H9 (cell line): ENCODE measurements at regions not wholly inside any gene's neighbourhood (a gene's known extent, or its start where the extent isn't known, plus 50 kb on each side); places are given as distances from the start of the nearest gene placed in this dataset.

Experiments
- DNase-seq: peaks from one replicate; pipeline ENCODE4 v3.0.0-alpha.2; 2017
- H2AFZ ChIP-seq: one replicate; pipeline ENCODE4 v1.6.1; 2013; ENCODE audit warnings: mild to moderate bottlenecking, low read length, control low read depth, moderate library complexity
- H2AK5ac ChIP-seq: 2 replicates; pipeline ENCODE4 v1.6.1; 2013; ENCODE audit warnings: low read length, control low read depth, mixed read lengths; ENCODE audit not compliant: insufficient read length
- H2BK120ac ChIP-seq: one replicate; pipeline ENCODE4 v1.6.1; 2013; ENCODE audit warnings: low read depth, mild to moderate bottlenecking, low read length, control low read depth, inconsistent platforms; ENCODE audit not compliant: poor library complexity, severe bottlenecking
- H2BK12ac ChIP-seq: 2 replicates; pipeline ENCODE4 v1.6.1; 2013; ENCODE audit warnings: low read length, control low read depth, mixed read lengths, low read depth; ENCODE audit not compliant: insufficient read length
- H2BK15ac ChIP-seq: 2 replicates; pipeline ENCODE4 v1.6.1; 2013; ENCODE audit warnings: low read depth, low read length, control low read depth
- H2BK20ac ChIP-seq: one replicate; pipeline ENCODE4 v1.6.1; 2013; ENCODE audit warnings: low read depth, mild to moderate bottlenecking, low read length, control low read depth, inconsistent platforms; ENCODE audit not compliant: poor library complexity, severe bottlenecking
- H2BK5ac ChIP-seq: 2 replicates; pipeline ENCODE4 v1.6.1; 2013; ENCODE audit warnings: low read length, control low read depth, mixed read lengths; ENCODE audit not compliant: insufficient read length
- H3K14ac ChIP-seq: 2 replicates; pipeline ENCODE4 v1.6.1; 2013; ENCODE audit warnings: low read length, control low read depth; ENCODE audit not compliant: insufficient read depth
- H3K18ac ChIP-seq: 2 replicates; pipeline ENCODE4 v1.6.1; 2013; ENCODE audit warnings: low read depth, mild to moderate bottlenecking, mixed read lengths, low read length, control low read depth; ENCODE audit not compliant: insufficient read length
- H3K23ac ChIP-seq: 2 replicates; pipeline ENCODE4 v1.6.1; 2013; ENCODE audit warnings: low read length, control low read depth, mixed read lengths, low read depth; ENCODE audit not compliant: insufficient read length
- H3K23me2 ChIP-seq: 2 replicates; pipeline ENCODE4 v1.6.1; 2013; ENCODE audit warnings: low read depth, mild to moderate bottlenecking, mixed read lengths, low read length, control low read depth; ENCODE audit not compliant: insufficient read length, poor library complexity, severe bottlenecking
- H3K27ac ChIP-seq: 2 replicates; pipeline ENCODE4 v1.5.1; 2013; ENCODE audit warnings: low read length, control low read depth, mixed read lengths, low read depth; ENCODE audit not compliant: insufficient read length
- H3K27me3 ChIP-seq: 2 replicates; pipeline ENCODE4 v1.6.1; 2013; ENCODE audit warnings: low read length, control low read depth, inconsistent platforms; ENCODE audit not compliant: insufficient read depth
- H3K4ac ChIP-seq: 2 replicates; pipeline ENCODE4 v1.6.1; 2013; ENCODE audit warnings: low read depth, mild to moderate bottlenecking, control low read depth, inconsistent platforms, low read length, moderate library complexity
- H3K4me1 ChIP-seq: 2 replicates; pipeline ENCODE4 v1.6.1; 2013; ENCODE audit warnings: low read length, control low read depth, inconsistent platforms; ENCODE audit not compliant: insufficient read depth
- H3K4me2 ChIP-seq: 2 replicates; pipeline ENCODE4 v1.6.1; 2013; ENCODE audit warnings: low read length, control low read depth, mixed read lengths; ENCODE audit not compliant: insufficient read length, insufficient read depth
- H3K56ac ChIP-seq: 2 replicates; pipeline ENCODE4 v1.6.1; 2013; ENCODE audit warnings: low read depth, mild to moderate bottlenecking, mixed read lengths, low read length, control low read depth; ENCODE audit not compliant: insufficient read length
- H3K79me1 ChIP-seq: 2 replicates; pipeline ENCODE4 v1.6.1; 2013; ENCODE audit warnings: low read depth, mild to moderate bottlenecking, moderate library complexity, low read length, control low read depth, inconsistent platforms; ENCODE audit not compliant: insufficient read depth, poor library complexity, severe bottlenecking
- H3K79me2 ChIP-seq: 2 replicates; pipeline ENCODE4 v1.6.1; 2013; ENCODE audit warnings: low read length, control low read depth, inconsistent platforms; ENCODE audit not compliant: insufficient read depth
- H3K9ac ChIP-seq: 2 replicates; pipeline ENCODE4 v1.6.1; 2013; ENCODE audit warnings: low read length, control low read depth, mixed read lengths; ENCODE audit not compliant: insufficient read length; ENCODE audit errors: extremely low read depth
- H3K9me3 ChIP-seq: one replicate; pipeline ENCODE4 v1.6.1; 2013; ENCODE audit warnings: low read depth, low read length, inconsistent platforms; ENCODE audit not compliant: control insufficient read depth
- H3T11ph ChIP-seq: one replicate; pipeline ENCODE4 v1.6.1; 2013; ENCODE audit warnings: mild to moderate bottlenecking, low read length, control low read depth, inconsistent platforms
- H4K20me1 ChIP-seq: one replicate; pipeline ENCODE4 v1.6.1; 2013; ENCODE audit not compliant: control insufficient read depth, insufficient read length, insufficient read depth
- H4K5ac ChIP-seq: 2 replicates; pipeline ENCODE4 v1.6.1; 2013; ENCODE audit warnings: low read depth, mild to moderate bottlenecking, mixed read lengths, low read length, control low read depth; ENCODE audit not compliant: insufficient read length
- H4K8ac ChIP-seq: replicated peaks from 2 replicates; pipeline ENCODE4 v1.6.1; 2013; ENCODE audit warnings: low read length, control low read depth, mixed read lengths, low read depth; ENCODE audit not compliant: insufficient read length
- H4K91ac ChIP-seq: 2 replicates; pipeline ENCODE4 v1.6.1; 2013; ENCODE audit warnings: low read depth, mild to moderate bottlenecking, moderate library complexity, mixed read lengths, low read length, control low read depth; ENCODE audit not compliant: insufficient read length
- H3K27ac Mint-ChIP-seq, 3 experiments: 2 replicates in 2 of 3; 3 replicates in 1 of 3; pipeline ENCODE4 v1.8.0; 2020 to 2021; ENCODE audit warnings: mixed read lengths in 3 of 3, mild to moderate bottlenecking in 1 of 3, moderate library complexity in 1 of 3
- H3K27me3 Mint-ChIP-seq: 2 replicates; pipeline ENCODE4 v1.8.0; 2021; ENCODE audit warnings: low read depth, mild to moderate bottlenecking, moderate library complexity, mixed read lengths
- H3K36me3 Mint-ChIP-seq, 3 experiments: 2 replicates in 2 of 3; 3 replicates in 1 of 3; pipeline ENCODE4 v1.8.0; 2020 to 2021; ENCODE audit warnings: low read depth in 3 of 3, mixed read lengths in 3 of 3; ENCODE audit not compliant: insufficient read depth in 1 of 3
- H3K4me1 Mint-ChIP-seq, 2 experiments: 2 replicates each; pipeline ENCODE4 v1.8.0; 2020; ENCODE audit warnings: mixed read lengths in 2 of 2
- H3K4me3 Mint-ChIP-seq, 2 experiments: 2 replicates in 1 of 2; 3 replicates in 1 of 2; pipeline ENCODE4 v1.8.0; 2020 to 2021; ENCODE audit warnings: mild to moderate bottlenecking in 2 of 2, mixed read lengths in 2 of 2, moderate library complexity in 1 of 2
- H3K9me3 Mint-ChIP-seq, 2 experiments: 2 replicates in 1 of 2; 3 replicates in 1 of 2; pipeline ENCODE4 v1.8.0; 2020; ENCODE audit warnings: mild to moderate bottlenecking in 2 of 2, mixed read lengths in 2 of 2, moderate library complexity in 1 of 2
- CTCF ChIP-seq: fragments of 200-600 bp; sonication (generic); conservative IDR thresholded peaks from 3 replicates; pipeline ENCODE4 v1.8.0; 2021; ENCODE audit warnings: antibody characterized with exemption, mild to moderate bottlenecking
- WGBS: extraction: QIAGEN DNeasy Blood & Tissue Kit; methylation state at CpG from one replicate; pipeline ENCODE4 v1.1.7; 2013; ENCODE audit warnings: missing lambda C conversion rate, low lambda C conversion rate, mixed read lengths; ENCODE audit not compliant: insufficient read length; ENCODE audit errors: extremely low coverage; 5-methylcytosine and 5-hydroxymethylcytosine counted together

GRCh38 chr6:11311970-11312369, 79.5 kb upstream of the NEDD9 start:
- H3K27ac Mint-ChIP-seq, result no peak overlapping the region; a peak in 1 of 7 replicates
- H3K4me3 Mint-ChIP-seq, result no peak overlapping the region
- no peaks in the 10 kb centered on the region for H3K27me3 ChIP-seq
- H3K56ac ChIP-seq, result no peak overlapping the region
- H3K9me3 ChIP-seq, result no peaks in the 10 kb centered on the region
- no peak overlapping the region for H3K4ac ChIP-seq
- no CpG with 5 or more reads among the region's 1 CpG for WGBS
- no peak overlapping the region for H2AK5ac ChIP-seq
- no peak overlapping the region for H4K5ac ChIP-seq
- no peaks in the 10 kb centered on the region; a peak in 1 of 7 replicates for H3K36me3 Mint-ChIP-seq
- no peaks in the 10 kb centered on the region for H3K79me1 ChIP-seq
- no peak overlapping the region for H2BK120ac ChIP-seq
- no peaks in the 10 kb centered on the region; a peak in 1 of 5 replicates for H3K9me3 Mint-ChIP-seq
- H4K91ac ChIP-seq, result no peak overlapping the region
- no peak overlapping the region for H3K23ac ChIP-seq
- H3K4me1 Mint-ChIP-seq, result peaks cover 0 to 5% of the 10 kb centered on the region in 2 experiments; a peak in 2 of 4 replicates
- no peak overlapping the region; the same call in 1 of the 2 replicates for H3K14ac ChIP-seq
- H3K79me2 ChIP-seq, result no peaks in the 10 kb centered on the region
- no peak overlapping the region for H3K4me2 ChIP-seq
- no peaks in the 10 kb centered on the region for H3K27me3 Mint-ChIP-seq
- no peak overlapping the region for H2AFZ ChIP-seq
- no peak overlapping the region for H4K8ac ChIP-seq
- no peak overlapping the region for H3T11ph ChIP-seq
- H3K4me1 ChIP-seq, result no peaks in the 10 kb centered on the region
- H2BK5ac ChIP-seq, result no peak overlapping the region
- no peaks in the 10 kb centered on the region for H4K20me1 ChIP-seq
- no peak for DNase-seq
- H2BK12ac ChIP-seq, result no peak overlapping the region
- no peaks in the 10 kb centered on the region for H3K23me2 ChIP-seq
- H2BK15ac ChIP-seq, result no peak overlapping the region
- H3K18ac ChIP-seq, result no peak overlapping the region
- no peak overlapping the region for H2BK20ac ChIP-seq
- no peak overlapping the region for H3K9ac ChIP-seq
- no peak for TF ChIP-seq CTCF
- no peak overlapping the region for H3K27ac ChIP-seq
